ENCODE measurements at regions not wholly inside any gene's neighbourhood (a gene's known extent, or its start where the extent isn't known, plus 50 kb on each side); places are given as distances from the start of the nearest gene placed in this dataset.

DNA sequence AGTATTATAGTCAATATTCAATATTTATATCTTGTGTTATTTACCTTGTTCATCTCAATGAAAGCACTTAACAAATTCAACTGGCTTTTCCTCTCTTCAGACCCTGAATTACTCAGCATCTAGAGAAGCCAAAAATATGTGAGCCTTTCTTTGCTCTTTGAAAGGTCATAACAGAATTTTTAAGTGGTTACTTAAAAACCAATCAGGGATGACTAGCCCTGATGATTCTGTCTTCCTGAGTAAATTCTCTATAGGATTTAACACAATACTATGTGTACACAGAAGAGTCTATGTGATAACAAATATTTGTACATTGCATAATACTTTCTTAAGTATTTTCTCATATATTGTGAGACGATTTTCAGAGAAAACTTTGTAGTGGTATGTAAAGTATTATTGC is 546.3 kb downstream of the MAT2B start:
- no peak for DNase-seq

DNA sequence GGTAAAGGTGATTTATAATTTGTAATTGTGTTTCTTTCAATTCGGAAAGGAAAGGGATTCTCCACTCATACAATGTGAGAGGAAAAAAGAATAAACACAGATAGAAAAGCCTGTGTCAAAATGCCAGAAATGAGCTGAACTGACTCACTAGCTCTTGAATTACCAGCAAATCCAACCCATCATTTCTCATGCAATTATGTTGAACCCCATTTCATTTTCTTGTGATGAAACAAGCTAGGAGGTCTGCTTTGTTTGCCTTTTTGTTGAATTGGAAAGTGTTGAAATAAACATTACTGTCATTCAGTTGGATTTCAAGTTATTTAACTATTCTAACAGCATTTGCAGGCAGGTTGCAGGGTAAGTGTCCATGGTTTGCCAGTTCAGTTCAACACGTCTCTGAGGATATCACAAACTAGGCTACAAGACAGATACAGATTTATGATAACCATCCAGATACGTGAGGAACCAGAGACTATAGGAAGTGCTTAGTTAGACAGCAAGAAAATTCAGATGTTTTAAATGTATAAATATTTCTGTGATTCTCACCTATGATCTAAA is 547.2 kb downstream of the MAT2B start:
- no peak for DNase-seq

DNA sequence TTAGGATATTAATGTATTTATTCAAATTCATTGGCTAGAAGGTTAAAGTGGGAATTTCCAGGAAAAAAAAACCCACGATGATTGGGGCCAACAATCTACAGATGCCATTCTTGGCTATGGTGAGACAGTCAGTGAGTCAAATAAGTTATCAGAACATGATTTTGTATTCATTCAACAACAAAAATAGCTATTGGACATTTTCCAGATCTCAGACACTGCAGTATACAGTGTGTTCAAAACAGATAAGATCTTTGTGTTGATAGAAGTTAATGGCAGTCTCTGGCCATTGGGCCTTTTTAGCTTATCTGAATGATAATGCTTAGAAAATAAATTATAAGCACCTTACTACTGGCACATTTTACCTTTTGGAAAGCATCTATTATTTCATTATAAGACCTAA is 547.7 kb downstream of the MAT2B start:
- DNase-seq: no peak

DNA sequence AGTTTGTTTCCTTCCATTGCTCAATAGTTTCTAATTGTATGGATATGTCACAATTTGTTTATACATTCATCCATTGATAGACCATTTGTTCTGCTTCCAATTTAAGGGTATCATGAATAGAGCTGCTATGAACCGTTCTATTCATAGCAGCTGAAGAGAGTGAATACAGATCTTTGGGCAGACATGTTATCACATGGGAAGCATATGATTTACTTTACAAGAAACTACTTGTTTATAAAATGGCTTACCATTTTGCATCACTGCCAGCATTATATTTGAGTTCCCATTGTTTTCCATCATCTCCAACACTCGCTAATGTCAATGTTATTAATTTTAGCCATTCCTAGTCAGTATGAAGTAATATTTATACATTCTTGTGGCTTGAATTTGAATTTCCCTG is 549.0 kb downstream of the MAT2B start:
- no peak for DNase-seq

DNA sequence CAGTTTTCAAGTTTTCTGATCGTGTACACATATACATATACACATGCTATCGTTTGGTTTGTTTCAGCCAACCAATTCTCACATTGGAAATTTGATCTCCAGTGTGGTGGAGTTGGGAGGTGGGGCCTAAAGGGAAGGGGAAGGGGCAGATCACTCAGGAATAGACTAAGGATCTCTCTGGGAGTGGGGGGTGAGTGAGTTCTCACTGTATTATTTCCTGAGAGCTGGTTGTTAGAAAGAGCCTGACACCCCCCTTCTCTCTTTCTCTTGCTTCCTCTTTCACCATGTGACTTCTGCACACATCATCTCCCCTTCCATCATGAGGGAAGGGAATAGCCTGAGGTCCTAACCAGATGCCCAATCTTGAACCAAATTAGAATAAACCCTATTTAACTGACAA is 551.7 kb downstream of the MAT2B start:
- no peak for DNase-seq

DNA sequence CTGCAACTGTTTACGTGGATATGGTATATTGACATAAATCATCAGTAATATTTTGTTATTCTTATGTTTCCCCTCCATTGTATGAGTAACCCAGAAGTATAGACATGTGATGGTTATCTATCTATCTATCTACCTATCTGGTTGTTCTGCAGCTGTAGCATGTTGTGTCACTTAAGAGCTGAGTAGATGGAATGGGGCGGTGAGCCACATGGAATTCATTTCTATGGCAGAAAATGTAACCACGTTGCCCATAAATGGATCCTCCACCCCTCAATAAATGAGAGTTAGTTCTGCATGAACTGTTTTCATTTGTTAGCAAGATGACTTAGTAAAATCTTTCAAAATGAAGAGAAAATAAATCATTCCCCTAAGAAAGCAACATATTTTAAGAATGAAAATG is 553.2 kb downstream of the MAT2B start:
- no peak for DNase-seq

DNA sequence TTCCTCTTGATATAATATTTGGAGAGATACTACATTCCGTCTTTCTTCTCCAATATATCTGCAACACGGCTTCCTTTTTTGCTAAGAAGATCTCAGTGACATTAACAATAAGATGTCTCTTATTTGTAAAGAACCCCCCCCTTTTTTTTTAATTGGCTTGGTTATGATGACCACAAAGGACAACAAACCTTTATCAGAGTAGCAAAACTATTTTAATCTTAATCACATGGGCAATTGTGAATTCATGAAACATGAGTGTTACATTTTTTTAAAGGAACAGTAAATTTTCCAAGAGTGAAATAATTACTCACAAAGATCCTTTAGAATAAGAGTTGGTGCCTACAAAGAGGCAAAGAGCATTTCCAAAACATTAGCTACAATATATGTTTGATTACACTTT is 554.1 kb downstream of the MAT2B start:
- no peak for DNase-seq

DNA sequence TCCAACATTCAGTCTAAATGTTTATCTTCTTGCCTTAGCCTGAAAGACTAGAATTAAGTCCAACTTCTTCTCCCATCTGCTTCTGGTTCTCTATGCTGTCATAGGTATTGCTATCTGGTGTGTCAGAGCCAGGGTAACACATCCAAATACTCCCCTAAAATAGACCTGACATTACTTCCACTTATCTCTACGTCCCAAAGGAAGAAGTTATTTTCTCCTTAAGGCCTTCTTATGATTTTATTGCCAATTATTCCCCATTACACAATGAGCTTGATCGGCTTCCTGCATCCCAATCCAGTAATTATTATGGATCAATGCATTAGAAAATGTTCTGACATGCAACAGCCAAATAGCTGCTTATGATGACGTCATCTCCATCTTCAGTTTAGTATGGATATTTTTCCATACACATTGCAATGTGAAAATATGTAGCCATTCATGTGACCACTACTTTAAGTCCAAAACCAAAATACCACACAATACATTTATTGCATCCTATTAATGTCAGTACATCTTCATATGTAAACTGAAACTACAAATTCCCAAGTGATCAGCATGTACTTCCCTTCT is 555.5 kb downstream of the MAT2B start:
- DNase-seq: no peak

DNA sequence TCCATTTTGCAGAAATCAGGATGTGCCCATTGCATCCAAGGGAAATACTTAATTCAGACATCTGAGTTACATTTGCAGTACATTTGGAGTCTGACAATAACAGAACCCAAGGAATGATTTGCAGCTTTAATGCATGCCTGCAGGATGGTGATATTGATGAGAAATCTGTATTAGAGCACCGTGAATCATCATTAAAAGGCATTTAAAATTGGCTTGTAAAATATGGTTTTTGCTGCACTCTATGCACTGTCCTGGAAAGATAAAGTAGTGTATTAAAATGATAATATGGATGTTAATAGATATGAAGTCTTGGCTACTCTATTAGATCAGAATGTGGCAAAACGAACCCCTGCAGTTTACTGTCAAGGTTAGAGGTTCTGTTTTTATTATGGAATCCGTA is 556.9 kb downstream of the MAT2B start:
- DNase-seq: no peak

DNA sequence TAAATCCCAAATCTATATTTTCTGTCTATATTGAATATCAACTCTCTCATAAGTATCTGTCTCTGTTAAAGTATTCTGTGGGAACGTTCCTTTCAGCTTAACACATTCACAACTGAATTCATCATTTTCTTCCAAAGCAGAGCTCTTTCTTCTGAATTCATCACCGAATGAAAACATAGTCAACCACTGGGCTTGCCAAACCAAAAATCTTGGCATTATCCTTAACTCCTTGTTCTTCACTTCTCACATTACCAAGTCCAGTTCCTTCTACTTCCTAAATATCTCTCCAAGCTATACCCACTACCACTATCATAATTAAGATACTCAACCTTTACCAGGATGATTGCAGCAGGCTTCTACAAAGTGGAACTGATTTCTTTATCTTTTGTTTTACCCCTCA is 559.8 kb downstream of the MAT2B start:
- DNase-seq: no peak

DNA sequence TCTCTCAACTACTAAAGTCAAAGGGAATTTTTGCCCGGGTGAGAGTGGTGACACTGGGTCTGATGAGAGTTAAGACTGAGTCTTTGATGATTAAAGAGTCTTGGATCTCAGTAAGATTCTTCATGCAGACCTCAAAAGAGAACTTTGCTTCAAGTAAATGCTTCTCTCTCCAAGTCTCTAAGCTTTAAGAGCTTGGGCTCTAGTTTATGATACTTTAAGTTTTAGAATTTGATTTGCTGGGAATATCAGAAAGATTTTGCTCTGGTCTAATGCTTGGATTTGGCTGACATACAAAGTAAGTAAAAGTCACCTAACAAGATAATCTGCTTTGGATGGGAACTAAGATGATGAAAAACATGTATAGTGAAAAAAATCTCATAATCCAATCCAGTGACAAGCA is 566.3 kb downstream of the MAT2B start:
- no peak for DNase-seq

DNA sequence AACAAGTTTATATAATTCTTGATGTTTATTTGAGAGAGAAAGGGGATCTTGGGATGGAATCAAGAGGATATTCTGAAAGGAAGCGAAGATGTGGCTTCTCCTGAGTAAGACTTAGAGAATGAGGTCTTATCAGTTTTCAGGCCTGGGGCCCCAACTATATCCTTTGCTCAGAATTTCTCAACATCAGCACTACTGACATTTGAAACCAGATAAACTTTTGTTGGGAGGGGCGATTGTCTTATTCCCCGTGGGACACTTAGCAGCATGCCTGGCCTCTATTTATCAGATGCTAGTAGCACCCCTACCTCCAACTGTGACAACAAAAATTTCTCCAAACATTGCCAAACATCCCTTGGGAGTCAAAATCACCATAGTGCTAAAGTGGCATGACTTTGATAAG is 567.7 kb downstream of the MAT2B start:
- no peak for DNase-seq

DNA sequence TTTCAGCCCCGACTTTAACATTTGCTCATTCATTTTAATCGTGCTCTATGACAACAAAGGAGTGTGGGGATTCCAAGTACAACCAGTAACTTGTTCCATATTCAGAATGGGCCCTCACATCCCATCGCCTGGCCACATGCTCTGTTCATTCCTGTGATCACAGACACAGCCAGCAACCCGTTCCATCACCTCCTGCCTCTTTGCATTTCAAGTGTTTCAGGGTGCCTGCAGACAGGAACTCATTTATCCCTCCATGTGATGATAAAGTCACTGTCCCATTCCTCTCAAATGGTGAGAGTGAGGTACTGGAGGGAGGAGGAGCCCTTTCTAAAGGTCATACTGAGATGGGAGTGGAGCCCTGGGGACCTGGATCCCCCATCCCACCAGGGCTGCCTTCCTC is 571.1 kb downstream of the MAT2B start:
- DNase-seq: no peak

DNA sequence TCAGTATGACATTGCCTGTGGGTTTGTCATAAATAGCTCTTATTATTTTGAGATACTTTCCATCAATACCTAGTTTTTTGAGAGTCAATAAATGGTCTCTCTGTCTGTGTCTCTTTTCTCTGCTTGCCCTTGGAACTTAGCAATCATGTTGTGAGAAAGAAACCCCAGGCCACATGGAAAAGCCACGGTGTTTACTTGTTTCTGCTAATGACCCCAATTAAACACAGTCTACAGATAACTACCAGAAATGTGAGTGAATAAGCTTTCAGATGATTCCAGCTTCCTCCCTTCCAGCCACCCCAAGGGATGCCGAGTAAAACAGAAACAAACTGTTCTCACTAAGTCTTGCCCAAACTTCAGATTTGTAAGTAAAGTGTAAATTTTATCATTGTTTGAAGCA is 584.9 kb downstream of the MAT2B start:
- DNase-seq: no peak

DNA sequence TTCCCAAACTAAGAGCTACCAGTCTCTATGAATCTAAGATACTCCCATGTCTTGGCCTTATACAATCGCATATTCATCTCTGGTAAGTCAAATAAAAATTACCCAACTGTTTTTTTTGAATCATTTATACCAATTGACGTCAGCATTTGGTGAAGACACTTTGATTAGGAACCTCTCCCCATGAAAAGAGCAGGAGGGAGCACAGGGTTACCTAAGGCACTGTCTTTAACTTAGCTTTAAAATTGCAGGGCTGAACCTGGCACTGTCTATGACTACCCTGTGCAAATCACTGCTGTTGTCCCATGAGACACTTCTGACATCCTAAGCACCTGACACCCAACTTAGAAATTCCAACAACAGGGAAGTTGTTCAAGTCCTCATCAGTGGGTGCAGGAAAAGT is 586.4 kb downstream of the MAT2B start:
- no peak for DNase-seq

DNA sequence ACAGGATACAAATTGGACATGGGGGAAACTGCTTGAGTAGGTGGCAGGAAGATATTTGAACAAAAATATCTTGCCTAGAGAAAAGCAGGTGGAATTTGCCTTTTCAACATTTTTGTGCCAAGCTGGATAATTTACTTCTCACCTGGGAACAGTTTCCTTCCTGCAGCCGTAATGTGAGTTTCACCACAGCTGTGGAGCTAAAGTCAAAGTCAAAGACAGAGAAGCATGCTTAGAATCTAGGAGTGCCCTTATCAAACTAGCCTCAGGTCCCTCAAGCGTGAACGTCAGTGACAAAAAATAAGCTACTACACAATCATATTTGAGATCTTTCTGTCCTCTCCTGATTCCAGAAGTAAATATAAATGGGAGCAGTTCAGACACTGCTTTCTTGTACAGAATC is 588.9 kb downstream of the MAT2B start:
- DNase-seq: no peak

DNA sequence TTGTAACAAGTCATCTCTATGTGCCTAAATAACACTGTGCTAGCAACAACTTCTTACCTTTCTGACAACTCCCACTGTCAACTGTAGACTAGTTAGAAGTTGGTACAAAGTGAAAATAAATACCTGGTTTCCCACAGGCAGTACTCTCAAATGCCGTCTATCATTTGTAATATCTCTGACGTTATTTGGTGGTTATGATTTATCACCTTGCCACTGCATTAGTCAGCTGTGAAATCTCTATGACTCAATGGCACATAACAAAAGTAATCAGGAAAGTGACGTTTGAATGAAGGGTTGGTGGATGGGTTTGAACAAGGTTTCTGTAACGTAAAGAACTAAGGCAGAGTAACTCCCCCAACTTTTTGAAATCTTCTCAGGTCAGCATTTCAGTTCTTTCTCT is 592.3 kb downstream of the MAT2B start:
- no peak for DNase-seq

DNA sequence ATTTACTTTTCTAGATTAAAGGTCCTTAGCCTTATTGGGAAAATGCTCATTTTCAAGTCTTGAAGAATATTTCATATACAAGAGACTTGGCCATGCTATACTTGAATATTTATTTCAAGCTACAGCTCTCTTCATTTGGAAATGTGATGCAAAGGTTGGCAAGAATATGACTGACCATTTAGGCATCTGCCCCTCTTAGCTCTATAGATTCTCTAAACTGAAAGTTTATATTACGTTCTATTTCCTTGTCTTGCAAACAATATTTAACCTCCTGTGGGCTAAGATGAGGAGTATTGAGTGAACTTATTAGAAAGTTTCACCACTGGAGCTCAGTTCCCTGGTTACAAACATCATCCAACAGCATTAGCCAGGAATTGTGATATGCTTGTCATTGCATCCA is 593.1 kb downstream of the MAT2B start:
- no peak for DNase-seq

DNA sequence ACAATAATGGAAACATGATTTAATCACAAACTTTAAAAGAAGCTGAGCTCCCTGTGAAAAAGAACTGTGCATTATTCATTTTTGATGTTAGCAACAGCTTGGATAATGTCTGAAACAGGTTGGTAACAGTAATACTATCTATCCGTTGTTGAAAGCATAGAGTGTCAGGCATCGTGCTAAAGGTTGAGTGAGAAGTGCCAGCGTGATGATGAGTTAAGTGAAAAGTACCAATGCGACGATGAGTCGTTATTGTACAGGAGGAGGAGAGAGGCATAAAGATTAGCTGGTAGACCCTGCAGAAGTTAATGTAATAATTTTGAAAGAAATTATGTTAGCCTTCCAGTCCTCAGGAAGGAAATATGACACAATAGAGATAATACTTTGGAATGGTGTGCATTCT is 593.6 kb downstream of the MAT2B start:
- no peak for DNase-seq

DNA sequence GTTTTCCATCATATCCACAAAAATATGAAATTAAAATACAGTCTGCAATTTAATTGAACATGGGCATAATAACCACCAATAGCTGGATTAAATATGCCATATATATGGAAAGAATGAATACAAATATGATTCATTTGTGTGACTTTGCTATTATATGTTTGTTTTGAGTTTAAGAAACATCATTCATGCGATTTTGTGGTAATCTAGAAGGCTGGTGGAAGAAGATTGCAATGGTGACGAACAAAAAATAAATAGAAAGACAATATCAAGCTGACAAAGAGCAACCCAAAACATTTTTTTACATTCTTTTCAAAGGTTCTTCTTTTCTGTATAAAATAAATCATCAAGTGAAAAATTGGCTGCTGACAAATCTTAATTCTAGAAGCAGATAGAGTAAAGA is 610.0 kb downstream of the MAT2B start:
- no peak for DNase-seq

DNA sequence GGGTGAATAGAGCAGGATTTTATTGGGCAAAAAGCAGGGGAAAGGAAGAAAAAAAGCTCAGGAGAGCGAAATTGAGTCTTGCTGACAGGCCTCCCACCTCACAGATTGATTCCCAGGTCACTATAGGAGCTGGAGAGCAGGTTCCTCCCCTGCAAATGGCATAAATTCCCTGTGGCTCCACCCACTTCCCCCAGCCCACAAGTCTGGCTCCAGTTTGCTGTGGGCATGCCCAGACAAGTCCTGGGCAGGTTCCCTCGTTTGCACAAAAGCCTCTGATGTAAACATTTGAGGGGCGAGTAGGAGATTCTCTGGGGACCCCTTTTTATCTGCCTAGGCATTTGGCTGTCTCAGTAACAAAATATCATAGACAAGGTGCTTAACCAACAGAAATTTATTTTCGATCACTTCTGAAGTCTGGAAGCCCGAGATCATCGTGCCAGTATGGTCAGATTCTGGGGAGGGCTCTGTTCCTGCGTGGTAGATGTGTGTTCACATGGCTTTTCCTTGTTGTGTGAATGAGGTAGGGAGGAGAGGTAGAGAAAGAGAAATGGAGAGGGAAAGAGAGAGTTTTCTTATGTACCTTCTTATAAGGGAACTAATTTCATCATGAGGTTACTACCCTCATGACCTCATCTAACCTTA is 614.5 kb downstream of the MAT2B start:
- no peak for DNase-seq

DNA sequence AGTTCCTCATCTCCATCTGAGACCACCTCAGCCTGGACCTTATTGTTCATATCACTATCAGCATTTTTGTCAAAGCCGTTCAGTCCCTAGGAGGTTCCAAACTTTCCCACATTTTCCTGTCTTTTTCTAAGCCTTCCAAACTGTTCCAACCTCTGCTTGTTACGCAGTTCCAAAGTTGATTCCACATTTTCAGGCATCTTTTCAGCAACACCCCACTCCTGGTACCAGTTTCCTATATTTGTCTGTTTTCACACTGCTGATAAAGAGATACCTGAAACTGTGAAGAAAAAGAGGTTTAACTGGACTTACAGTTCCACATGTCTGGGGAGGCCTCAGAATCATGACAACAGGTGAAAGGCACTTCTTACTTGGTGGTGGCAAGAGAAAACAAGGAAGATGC is 622.1 kb downstream of the MAT2B start:
- no peak for DNase-seq

DNA sequence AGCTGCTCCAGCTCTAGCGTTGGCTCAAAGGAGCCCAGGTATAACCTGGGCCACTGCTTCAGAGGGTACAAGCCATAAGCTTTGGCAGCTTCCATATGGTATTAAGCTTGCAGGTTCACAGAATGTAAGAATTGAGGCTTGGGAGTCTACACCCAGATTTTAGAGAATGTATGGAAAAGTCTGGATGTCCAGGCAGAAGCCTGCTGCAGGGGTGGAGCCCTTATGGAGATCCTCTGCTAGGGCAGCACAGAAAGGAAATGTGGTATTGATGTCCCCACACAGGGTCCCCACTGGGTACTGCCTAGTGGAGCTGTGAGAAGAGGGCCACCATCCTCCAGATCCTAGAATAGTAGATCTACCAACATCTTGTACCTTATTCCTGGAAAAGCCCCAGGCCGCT is 626.9 kb downstream of the MAT2B start:
- DNase-seq: no peak

DNA sequence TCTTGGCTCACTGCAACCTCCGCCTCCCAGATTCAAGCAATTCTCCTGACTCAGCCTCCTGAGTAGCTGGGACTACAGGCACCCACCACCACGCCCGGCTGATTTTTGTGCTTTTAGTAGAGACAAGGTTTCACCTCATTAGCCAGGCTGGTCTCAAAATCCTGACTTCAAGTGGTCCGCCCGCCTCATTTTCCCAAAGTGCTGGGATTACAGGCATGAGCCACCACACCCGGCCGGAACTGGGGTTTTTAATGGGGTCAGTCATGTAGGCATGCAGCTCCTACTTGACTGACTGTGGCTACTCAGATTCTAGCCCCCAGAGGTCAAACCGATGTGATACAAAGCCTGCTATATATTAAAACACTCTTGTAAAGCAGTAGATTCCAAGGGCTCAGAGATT is 631.7 kb downstream of the MAT2B start:
- no peak for DNase-seq

DNA sequence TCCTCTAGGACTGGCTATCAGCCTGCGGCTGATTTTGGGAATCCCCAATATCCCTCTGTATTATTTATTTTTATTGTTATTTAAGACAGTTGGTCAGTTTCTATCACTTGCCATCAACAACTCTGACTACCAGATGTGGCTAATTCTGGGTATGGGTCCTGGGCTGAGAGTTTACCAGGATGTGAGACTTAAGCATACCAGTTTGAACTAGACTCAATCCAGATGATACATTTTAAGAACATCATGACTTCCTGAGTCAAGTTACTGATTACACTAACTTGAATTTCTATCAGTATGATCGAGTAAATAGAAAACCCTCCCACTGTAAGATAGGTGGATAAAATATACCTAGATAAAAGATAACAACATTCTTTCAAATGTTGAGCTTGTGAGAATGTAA is 634.0 kb downstream of the MAT2B start:
- no peak for DNase-seq
